Left cardiac atrium (tissue), 4 donors: ENCODE measurements at regions not wholly inside any gene's neighbourhood (a gene's known extent, or its start where the extent isn't known, plus 50 kb on each side); places are given as distances from the start of the nearest gene placed in this dataset.
"Not testable (repeated sequence)": the region's sequence is repeated elsewhere in the genome, so short reads cannot be mapped to it uniquely, and the experiment has no call there.

Experiments
- ATAC-seq, 2 donors: fragments of 200-7000 bp; cut with Tn5 transposase; one replicate each; pipeline ENCODE4 v1.9.1; 2020; ENCODE audit warnings: mild to moderate bottlenecking in 2 of 2, moderate library complexity in 2 of 2
- DNase-seq: peaks from one replicate; pipeline ENCODE4 v3.0.0-alpha.2; 2020
- intact Hi-C, 2 donors: fragments of 100-400 bp; cut with DNase I; formaldehyde crosslinking; loops; one replicate each; pipeline versions ENCODE4 v1.14.1 to v1.15.1; 2022 to 2023
- donor health status: DM: no; HTN: yes; CAD: no.
- donor health status: DM: no; HTN: yes; CAD: no; lungs with severe emphysema.
- donor health status: DM: yes; HTN: yes; CAD: no.
- donor health status: Dilated cardiomyopathy.

DNA sequence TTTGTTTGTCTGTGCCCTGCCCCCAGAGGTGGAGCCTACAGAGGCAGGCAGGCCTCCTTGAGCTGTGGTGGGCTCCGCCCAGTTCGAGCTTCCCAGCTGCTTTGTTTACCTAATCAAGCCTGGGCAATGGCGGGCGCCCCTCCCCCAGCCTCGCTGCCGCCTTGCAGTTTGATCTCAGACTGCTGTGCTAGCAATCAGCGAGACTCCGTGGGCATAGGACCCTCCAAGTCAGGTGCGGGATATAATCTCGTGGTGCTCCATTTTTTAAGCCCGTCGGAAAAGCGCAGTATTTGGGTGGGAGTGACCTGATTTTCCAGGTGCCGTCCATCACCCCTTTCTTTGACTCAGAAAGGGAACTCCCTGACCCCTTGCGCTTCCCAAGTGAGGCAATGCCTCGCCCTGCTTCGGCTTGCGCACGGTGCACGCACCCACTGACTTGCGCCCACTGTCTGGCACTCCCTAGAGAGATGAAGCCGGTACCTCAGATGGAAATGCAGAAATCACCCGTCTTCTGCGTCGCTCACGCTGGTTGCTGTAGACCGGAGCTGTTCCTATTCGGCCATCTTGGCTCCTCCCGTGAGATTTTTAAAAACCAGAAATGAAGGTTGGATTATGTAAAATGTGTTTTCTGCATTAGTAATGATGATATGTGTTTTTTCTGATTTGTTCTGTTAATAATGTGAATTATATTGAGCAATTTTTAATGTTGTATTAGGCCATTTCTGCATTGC lies 59.7 kb downstream of the CYTL1 start:
- intact Hi-C loops, DNase-seq, ATAC-seq: not testable (repeated sequence)

DNA sequence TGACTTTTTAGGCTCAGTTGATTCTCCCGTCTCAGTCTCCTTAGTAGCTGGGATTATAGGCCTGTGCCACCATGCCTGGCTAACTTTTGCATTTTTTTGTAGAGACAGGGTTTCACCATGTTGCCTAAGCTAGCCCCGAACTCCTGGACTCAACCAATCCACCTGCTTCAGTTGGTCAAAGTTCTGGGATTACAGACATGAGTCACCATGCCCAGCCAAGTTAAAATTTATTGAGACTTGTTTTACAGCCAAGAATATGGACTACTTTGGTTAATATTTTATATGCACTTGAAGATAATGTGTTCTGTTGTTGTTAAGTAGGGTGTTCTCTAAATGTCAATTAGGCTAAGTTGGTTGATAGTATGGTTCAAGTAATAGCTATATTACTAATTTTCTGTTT lies 58.7 kb downstream of the CYTL1 start:
- intact Hi-C loops, result no loop called here
- ATAC-seq (no peak), DNase-seq (no peak)

DNA sequence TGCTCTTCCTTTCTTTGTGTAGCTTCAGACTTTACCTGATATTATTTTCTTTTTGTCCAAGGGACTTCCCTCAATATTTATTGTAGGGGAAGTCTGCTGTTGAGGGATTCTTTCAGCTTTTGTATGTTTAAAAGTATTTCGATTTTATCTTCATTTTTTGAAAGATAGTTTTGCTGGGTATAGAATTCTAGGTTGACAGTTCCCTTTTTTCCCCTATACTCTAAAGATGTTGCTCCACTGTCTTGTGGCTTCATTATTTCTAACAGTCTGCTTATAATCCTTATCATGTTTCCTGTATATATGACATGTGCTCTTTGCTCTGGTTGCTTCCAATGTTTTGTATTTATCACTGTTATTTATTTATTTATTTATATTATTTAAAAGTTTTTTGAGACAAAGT lies 57.3 kb downstream of the CYTL1 start:
- DNase-seq (no peak), ATAC-seq (no peak)
- intact Hi-C loops, result no loop called here

DNA sequence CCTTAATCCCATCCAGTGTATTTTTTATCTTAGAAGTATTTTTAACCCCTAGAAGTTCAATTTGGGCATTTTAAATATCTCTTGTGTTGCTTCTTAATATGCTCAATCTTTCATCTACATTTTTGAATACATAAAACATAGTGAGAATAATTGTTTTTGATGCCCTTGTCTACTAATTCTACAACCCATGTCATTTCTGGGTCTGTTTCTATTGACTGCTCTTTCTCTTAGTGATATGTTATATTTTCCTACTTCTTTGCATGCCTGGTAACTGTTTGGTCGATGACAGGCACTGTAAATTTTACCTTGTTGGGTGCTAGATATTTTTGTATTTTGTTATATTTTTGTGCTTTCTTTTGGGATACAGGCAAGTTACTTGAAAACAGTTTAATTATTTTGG lies 56.3 kb downstream of the CYTL1 start:
- no peak for DNase-seq
- ATAC-seq, result no peak
- intact Hi-C loops, result no loop called here
